Panc1 (cell line): ENCODE measurements at regions not wholly inside any gene's neighbourhood (a gene's known extent, or its start where the extent isn't known, plus 50 kb on each side); places are given as distances from the start of the nearest gene placed in this dataset.

Experiments used
- POLR2AphosphoS5 ChIP-seq: IDR thresholded peaks from 2 replicates; pipeline ENCODE4 v1.6.1; 2012; ENCODE audit warnings: mild to moderate bottlenecking, low read depth, low read length, moderate library complexity
- REST ChIP-seq, 2 experiments: IDR thresholded peaks; 2 replicates each; pipeline ENCODE4 v1.6.1; 2011 to 2012; ENCODE audit warnings: low read depth in 2 of 2, control low read depth in 1 of 2, low read length in 1 of 2, mild to moderate bottlenecking in 1 of 2, moderate library complexity in 1 of 2; ENCODE audit not compliant: insufficient read depth in 1 of 2
- SIN3A ChIP-seq: IDR thresholded peaks from 2 replicates; pipeline ENCODE4 v1.6.1; 2012; ENCODE audit warnings: low read depth, mild to moderate bottlenecking, low read length, moderate library complexity, borderline replicate concordance; ENCODE audit not compliant: insufficient read depth
- TCF7L2 ChIP-seq: IDR thresholded peaks from 2 replicates; pipeline ENCODE4 v1.6.1; 2011; ENCODE audit warnings: mild to moderate bottlenecking, low read depth, low read length, inconsistent platforms
- TF ChIP-seq, protein P1 (sequence below): fragments of 450-650 bp; IDR thresholded peaks from 2 replicates; pipeline ENCODE4 v1.5.1; 2017; ENCODE audit warnings: mild to moderate bottlenecking

DNA sequence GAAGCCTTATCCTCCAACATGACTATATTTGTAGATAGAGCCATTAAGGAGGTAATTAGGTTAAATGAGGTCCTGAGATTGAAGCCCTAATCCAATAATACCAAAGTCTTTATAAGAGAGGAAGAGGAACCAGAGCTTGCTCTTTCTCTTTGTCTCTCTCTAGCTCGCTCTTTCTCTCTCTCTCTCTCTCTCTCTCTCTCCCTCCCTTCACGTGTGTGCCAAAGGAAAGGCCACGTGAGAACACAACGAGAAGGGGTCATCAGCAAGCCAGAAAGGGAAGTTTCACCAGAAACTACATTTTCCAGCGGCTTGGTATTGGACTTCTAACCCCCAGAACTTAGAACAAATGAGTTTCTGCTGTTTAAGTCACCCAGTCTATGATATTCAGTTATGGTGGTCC is 1540.5 kb downstream of the C4orf33 start:
- TF ChIP-seq, protein P1, sequence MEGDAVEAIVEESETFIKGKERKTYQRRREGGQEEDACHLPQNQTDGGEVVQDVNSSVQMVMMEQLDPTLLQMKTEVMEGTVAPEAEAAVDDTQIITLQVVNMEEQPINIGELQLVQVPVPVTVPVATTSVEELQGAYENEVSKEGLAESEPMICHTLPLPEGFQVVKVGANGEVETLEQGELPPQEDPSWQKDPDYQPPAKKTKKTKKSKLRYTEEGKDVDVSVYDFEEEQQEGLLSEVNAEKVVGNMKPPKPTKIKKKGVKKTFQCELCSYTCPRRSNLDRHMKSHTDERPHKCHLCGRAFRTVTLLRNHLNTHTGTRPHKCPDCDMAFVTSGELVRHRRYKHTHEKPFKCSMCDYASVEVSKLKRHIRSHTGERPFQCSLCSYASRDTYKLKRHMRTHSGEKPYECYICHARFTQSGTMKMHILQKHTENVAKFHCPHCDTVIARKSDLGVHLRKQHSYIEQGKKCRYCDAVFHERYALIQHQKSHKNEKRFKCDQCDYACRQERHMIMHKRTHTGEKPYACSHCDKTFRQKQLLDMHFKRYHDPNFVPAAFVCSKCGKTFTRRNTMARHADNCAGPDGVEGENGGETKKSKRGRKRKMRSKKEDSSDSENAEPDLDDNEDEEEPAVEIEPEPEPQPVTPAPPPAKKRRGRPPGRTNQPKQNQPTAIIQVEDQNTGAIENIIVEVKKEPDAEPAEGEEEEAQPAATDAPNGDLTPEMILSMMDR, result no peak
- TF ChIP-seq REST (IDR thresholded peaks at IDR 0.05; ENCODE audit: insufficient read depth in 1 of 2, low read depth in 2 of 2, low read length in 1 of 2), result no peak
- TF ChIP-seq SIN3A, result no peak
- TF ChIP-seq TCF7L2, result no peak
- no peak for TF ChIP-seq POLR2AphosphoS5
